ENCODE measurements at regions not wholly inside any gene's neighbourhood (a gene's known extent, or its start where the extent isn't known, plus 50 kb on each side); places are given as distances from the start of the nearest gene placed in this dataset.

GRCh38 chr7:97620495-97620894, 111.4 kb upstream of the TAC1 start:
- no peak for DNase-seq

DNA sequence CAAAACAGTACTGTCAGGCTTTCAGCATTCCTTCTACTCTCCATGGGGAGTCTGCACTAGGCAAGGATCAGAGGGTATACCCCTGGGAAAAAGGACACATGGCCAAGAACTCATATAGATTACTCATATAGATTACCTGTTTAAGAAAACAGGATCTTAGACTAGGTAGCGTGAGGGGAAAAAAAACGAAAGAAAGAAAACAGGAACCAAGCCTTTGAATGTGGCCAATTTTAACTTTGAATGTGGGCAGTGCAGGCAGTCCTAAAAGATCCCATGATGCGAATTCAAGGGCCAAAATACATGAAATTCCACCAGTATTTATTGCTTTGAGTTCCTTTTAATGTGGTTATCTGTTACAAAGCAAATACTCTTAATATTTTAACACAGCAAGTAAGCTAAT, 108.6 kb upstream of the TAC1 start:
- no peak for DNase-seq

DNA sequence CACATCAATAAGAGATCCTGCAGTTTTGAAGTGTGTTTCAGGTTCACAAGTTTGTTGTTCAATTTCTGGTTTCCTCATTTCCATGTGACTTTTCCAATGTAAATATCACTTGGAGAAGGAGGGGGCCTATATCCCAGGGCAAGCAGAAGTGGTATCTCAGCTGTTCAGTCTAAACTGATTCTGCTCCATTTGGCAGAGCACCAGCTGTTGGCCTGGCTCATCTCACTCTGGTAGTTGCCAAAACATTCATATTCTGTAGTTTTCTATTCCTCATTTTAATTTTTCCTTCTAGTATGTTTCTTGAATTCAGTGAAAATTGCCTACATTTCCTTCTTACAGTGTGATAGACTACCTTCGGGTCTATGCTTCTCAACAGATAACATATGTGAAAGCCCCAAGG, 101.8 kb upstream of the TAC1 start:
- no peak for DNase-seq

- no peak for DNase-seq
These were observed 96.3 kb upstream of the TAC1 start for GRCh38 chr7:97635622-97636021.

DNA sequence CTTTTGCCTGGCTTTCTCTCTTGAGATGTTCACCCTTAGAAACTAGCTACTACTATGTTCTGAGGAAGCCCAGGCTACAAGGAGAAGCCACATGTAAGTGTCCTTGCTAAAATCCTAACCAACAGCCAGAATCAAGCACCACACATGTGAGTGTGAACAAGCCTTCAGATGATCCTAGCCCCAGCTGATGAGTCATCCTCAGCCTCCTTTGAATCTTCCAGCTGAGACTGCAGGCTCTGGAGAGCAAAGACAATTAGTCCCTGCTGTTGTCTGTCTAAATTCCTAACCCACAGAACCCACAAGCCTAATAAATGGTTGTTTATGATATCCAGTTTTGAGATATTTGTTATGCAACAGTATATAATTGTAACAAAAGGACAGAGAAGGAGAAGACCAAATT, 92.8 kb upstream of the TAC1 start:
- DNase-seq: no peak

DNA sequence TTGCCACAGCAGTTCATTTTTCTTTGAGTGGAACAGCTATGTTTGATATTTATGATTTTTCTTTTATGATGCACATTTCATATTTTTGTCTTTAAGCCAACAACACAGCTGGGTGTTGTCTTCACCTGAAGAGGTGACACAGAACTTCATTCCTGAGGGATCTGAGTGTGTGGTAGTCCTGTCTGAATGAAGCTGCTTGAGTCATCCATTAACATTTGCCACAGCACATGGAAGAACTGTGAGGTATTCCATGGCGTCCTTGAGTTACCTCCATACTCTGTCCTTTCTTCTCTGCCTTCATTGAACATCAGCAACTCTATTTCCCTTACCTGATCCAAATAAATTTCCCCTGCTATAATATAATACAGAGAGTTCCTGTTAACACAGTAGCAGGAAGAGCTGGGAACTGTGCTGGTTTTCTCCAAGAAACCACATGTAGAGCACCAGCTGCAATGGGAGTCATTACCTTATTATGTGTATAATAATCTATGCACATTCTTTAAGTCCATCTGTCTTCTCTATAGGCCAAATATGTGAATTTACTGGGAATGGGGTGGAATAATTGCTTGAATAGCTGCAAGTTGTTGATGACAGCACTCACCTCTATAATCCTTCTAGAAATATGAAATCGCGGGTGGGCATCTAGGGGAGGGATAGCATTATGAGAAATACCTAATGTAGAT, 72.4 kb upstream of the TAC1 start:
- no peak for DNase-seq

DNA sequence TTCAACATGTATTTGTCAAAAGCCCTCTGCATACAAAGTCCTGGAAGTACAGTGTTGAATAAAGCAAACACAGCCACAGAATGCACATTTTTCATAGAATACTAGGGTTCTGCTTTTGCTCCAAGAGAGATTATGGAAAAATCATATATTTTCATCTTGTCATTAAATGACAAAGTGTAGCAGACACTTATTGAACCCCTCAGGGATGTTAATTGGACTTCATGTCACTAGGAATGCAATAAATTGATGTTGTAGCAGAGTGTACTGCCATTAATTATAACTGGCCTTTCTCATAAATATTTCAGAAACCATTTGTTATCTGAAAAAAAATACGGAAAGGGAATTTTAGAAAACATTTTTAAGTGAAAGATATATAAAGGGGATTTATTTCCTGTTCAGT, 64.5 kb upstream of the TAC1 start:
- DNase-seq: no peak

- no peak for DNase-seq
These were observed 60.3 kb upstream of the TAC1 start for GRCh38 chr7:97671571-97671970.

DNA sequence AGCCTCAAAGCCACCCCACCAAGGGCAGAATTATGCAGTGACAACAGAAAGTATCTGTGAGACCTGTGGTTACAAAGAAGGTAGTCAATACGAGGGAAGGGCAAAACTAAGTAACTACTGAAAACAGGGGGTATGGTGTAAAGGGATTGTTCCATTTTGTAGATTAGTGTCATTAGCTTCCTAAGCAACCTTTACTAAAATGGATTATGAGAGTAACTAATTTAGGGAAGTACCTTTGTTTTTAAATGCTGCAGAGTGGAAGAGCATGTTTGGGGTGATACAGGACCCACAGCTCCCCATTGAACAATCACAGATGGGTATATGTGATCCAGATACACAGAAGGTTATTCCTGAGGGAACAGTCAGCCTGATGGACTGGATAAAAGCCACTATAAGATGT, 51.3 kb upstream of the TAC1 start:
- DNase-seq: no peak

All from right lung (tissue), 2 donors.